WTC11 (cell line): ENCODE measurements at regions not wholly inside any gene's neighbourhood (a gene's known extent, or its start where the extent isn't known, plus 50 kb on each side); places are given as distances from the start of the nearest gene placed in this dataset.

ENCODE experiments used
- ATAC-seq: fragments of 200-7000 bp; cut with Tn5 transposase; 2 replicates; pipeline ENCODE4 v1.10.0; 2021; ENCODE audit warnings: mild to moderate bottlenecking, moderate library complexity
- CTCF ChIA-PET: fragments of 300-600 bp; sonication (Branson Sonifier 250); formaldehyde crosslinking; loops from one replicate; lab custom pipeline; 2021; ENCODE audit warnings: antibody characterized with exemption; lab: Charles Lee
- POLR2A ChIA-PET: fragments of 350-600 bp; sonication (Branson Sonifier 250); formaldehyde crosslinking; loops from one replicate; lab custom pipeline; 2021; ENCODE audit warnings: antibody characterized with exemption; lab: Charles Lee
- DNase-seq: peaks from one replicate; pipeline ENCODE4 v3.0.0; 2021; ENCODE audit warnings: low spot score
- H3K27ac Mint-ChIP-seq: 2 replicates; pipeline ENCODE4 v1.8.0; 2021; ENCODE audit warnings: mixed read lengths
- H3K27me3 Mint-ChIP-seq: 2 replicates; pipeline ENCODE4 v1.8.0; 2021; ENCODE audit warnings: low read depth, mild to moderate bottlenecking, moderate library complexity, mixed read lengths
- H3K36me3 Mint-ChIP-seq: 2 replicates; pipeline ENCODE4 v1.8.0; 2021; ENCODE audit warnings: mixed read lengths
- H3K4me1 Mint-ChIP-seq: 2 replicates; pipeline ENCODE4 v1.8.0; 2022; ENCODE audit warnings: mixed read lengths
- H3K4me3 Mint-ChIP-seq: 2 replicates; pipeline ENCODE4 v1.8.0; 2021; ENCODE audit warnings: mild to moderate bottlenecking, moderate library complexity, mixed read lengths
- H3K9me3 Mint-ChIP-seq: 2 replicates; pipeline ENCODE4 v1.8.0; 2021; ENCODE audit warnings: mixed read lengths
- ATF3 ChIP-seq: sonication (generic); formaldehyde crosslinking; conservative IDR thresholded peaks from 2 replicates; pipeline ENCODE4 v1.8.1; 2022; ENCODE audit warnings: mild to moderate bottlenecking, missing genetic modification reagents
- E2F4 ChIP-seq: sonication (generic); formaldehyde crosslinking; IDR thresholded peaks from 2 replicates; pipeline ENCODE4 v1.8.1; 2022; ENCODE audit warnings: low read depth, mild to moderate bottlenecking, moderate library complexity, missing genetic modification reagents, borderline replicate concordance
- NR2C2 ChIP-seq: sonication (generic); formaldehyde crosslinking; IDR thresholded peaks from 2 replicates; pipeline ENCODE4 v1.8.0; 2022; ENCODE audit warnings: mild to moderate bottlenecking, missing genetic modification reagents
- OVOL2 ChIP-seq: fragments of 250-450 bp; sonication (Bioruptor Pico); IDR thresholded peaks from 2 replicates; pipeline ENCODE4 v1.9.0; 2021; ENCODE audit warnings: mild to moderate bottlenecking, borderline replicate concordance
- PRDM15 ChIP-seq: sonication (generic); formaldehyde crosslinking; IDR thresholded peaks from 2 replicates; pipeline ENCODE4 v1.8.0; 2022; ENCODE audit warnings: missing genetic modification reagents
- ZBTB21 ChIP-seq: sonication (generic); formaldehyde crosslinking; IDR thresholded peaks from 2 replicates; pipeline ENCODE4 v1.8.1; 2023; ENCODE audit warnings: mild to moderate bottlenecking, missing genetic modification reagents, borderline replicate concordance
- ZBTB43 ChIP-seq: sonication (generic); formaldehyde crosslinking; IDR thresholded peaks from 2 replicates; pipeline ENCODE4 v1.8.1; 2023; ENCODE audit warnings: mild to moderate bottlenecking, missing genetic modification reagents
- ZNF263 ChIP-seq: sonication (generic); formaldehyde crosslinking; IDR thresholded peaks from 2 replicates; pipeline ENCODE4 v1.8.1; 2022; ENCODE audit warnings: low read depth, mild to moderate bottlenecking, moderate library complexity, missing genetic modification reagents
- ZNF281 ChIP-seq: sonication (generic); formaldehyde crosslinking; IDR thresholded peaks from 2 replicates; pipeline ENCODE4 v1.8.0; 2023; ENCODE audit warnings: mild to moderate bottlenecking, missing genetic modification reagents
- ZNF396 ChIP-seq: fragments of 250-450 bp; sonication (Bioruptor Pico); IDR thresholded peaks from 2 replicates; pipeline ENCODE4 v1.8.0; 2021; ENCODE audit warnings: mild to moderate bottlenecking, moderate library complexity, borderline replicate concordance
- TF ChIP-seq, protein P1 (sequence below): fragments of 250-450 bp; sonication (Bioruptor Pico); IDR thresholded peaks from 2 replicates; pipeline ENCODE4 v1.8.0; 2021; ENCODE audit warnings: mild to moderate bottlenecking
- TF ChIP-seq, protein P2 (sequence below): sonication (generic); formaldehyde crosslinking; IDR thresholded peaks from 2 replicates; pipeline ENCODE4 v1.8.0; 2022; ENCODE audit warnings: mild to moderate bottlenecking, missing genetic modification reagents

GRCh38 chr3:164879201-164879600 is 199.1 kb downstream of the SI start (continued):
- TF ChIP-seq ZNF281 (no peak), E2F4 (no peak), ATF3 (CRISPR knock-in tag) (no peak)

DNA sequence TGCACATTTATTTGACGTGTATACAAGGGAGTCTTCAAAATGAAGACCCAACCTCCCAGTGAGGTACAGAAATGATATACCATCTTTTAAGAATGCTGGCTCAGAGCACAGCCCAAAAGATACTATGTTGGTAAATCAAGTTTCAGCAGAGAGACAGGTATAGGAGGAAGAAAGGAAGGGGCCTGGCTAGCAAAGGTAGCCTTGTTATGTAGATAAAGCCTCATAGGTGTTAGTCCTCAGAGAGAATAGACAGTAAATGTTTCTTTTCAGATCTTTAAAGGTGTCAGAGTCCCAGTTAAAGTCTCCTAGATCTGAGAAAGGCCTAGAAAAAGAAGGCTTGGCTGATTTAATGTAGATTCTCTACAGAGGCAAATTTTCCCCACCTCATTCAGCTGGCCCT is 213.8 kb downstream of the SI start:
- ATAC-seq: peak; percentile 89
- no peak for DNase-seq
- Mint-ChIP-seq H3K9me3 (peaks cover 9% of the 10 kb centered on the region), H3K27me3 (no peaks in the 10 kb centered on the region), H3K36me3 (no peaks in the 10 kb centered on the region), H3K4me1 (peaks cover 18% of the 10 kb centered on the region), H3K4me3 (no peak overlapping the region), H3K27ac (no peak overlapping the region)
- TF ChIP-seq ZBTB21 (CRISPR knock-in tag): no peak
- TF ChIP-seq PRDM15 (CRISPR knock-in tag): no peak
- TF ChIP-seq, protein P1, sequence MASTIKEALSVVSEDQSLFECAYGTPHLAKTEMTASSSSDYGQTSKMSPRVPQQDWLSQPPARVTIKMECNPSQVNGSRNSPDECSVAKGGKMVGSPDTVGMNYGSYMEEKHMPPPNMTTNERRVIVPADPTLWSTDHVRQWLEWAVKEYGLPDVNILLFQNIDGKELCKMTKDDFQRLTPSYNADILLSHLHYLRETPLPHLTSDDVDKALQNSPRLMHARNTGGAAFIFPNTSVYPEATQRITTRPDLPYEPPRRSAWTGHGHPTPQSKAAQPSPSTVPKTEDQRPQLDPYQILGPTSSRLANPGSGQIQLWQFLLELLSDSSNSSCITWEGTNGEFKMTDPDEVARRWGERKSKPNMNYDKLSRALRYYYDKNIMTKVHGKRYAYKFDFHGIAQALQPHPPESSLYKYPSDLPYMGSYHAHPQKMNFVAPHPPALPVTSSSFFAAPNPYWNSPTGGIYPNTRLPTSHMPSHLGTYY (CRISPR knock-in tag): no peak
- TF ChIP-seq ZNF263 (CRISPR knock-in tag): no peak
- TF ChIP-seq ZBTB43 (CRISPR knock-in tag): no peak
- TF ChIP-seq, protein P2, sequence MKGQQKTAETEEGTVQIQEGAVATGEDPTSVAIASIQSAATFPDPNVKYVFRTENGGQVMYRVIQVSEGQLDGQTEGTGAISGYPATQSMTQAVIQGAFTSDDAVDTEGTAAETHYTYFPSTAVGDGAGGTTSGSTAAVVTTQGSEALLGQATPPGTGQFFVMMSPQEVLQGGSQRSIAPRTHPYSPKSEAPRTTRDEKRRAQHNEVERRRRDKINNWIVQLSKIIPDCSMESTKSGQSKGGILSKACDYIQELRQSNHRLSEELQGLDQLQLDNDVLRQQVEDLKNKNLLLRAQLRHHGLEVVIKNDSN: no peak
- no peak for TF ChIP-seq ZNF396 (CRISPR knock-in tag)
- no peak for TF ChIP-seq OVOL2 (CRISPR knock-in tag)
- ChIA-PET POLR2A (interaction anchor here (0.8 kb wide), 1 partner anchor 15 kb away, joined by 3 read pairs; no protein-coding TSS in a partner anchor), CTCF (no interaction called here)

DNA sequence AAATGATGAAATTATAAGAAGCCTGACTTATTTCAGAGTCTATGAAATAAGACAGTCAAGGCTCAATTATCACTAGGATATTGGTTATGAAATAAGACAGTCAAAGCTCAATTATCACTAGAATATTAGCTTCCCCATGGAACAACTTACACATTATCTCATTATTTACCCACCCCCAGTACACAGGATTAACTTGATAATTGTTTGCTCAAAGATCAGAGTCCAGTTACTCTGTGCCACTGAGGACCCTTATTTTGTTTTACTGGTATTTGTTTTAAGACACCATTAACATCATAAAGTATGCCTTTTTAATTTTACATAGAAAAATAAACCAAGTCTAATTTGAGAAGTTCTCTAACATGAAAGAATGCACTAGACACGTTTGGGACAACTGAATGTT is 225.4 kb downstream of the SI start:
- ATAC-seq (no peak), DNase-seq (no peak)
- no peak for TF ChIP-seq NR2C2 (CRISPR knock-in tag)
- peaks cover 39% of the 10 kb centered on the region for H3K4me1 Mint-ChIP-seq
- no peak overlapping the region for H3K4me3 Mint-ChIP-seq
- H3K27me3 Mint-ChIP-seq: no peaks in the 10 kb centered on the region
- H3K36me3 Mint-ChIP-seq: no peaks in the 10 kb centered on the region
- ChIA-PET POLR2A (no interaction called here), CTCF (no interaction called here)
- H3K9me3 Mint-ChIP-seq: no peaks in the 10 kb centered on the region
- no peak overlapping the region for H3K27ac Mint-ChIP-seq
